ENCODE measurements at regions not wholly inside any gene's neighbourhood (a gene's known extent, or its start where the extent isn't known, plus 50 kb on each side); places are given as distances from the start of the nearest gene placed in this dataset.

- H3K4me3 ChIP-seq = no peak overlapping the region
- no peaks in the 10 kb centered on the region for H3K4me1 ChIP-seq
- 0% methylated on average over 1 of the region's 1 CpG for WGBS, 3 donors
- intact Hi-C loops (cut with DNase I) = no loop called here
- no peaks in the 10 kb centered on the region for H3K36me3 ChIP-seq (ENCODE audit: insufficient read depth in 1 of 2, low read depth in 1 of 2)
- ATAC-seq = no peak
- H3K9me3 ChIP-seq = no peaks in the 10 kb centered on the region
- H3K27me3 ChIP-seq (ENCODE audit: insufficient read depth in 3 of 3, low read length in 2 of 3) = peaks cover 0 to 1% (median 0%) of the 10 kb centered on the region in 3 donors
- DNase-seq = no peak
- no peak overlapping the region for H3K27ac ChIP-seq
- TF ChIP-seq CTCF (IDR thresholded peaks at IDR 0.05) = peak; percentile 26
Observed at GRCh38 chr14:49306152-49306751, 279.9 kb downstream of the RPS29 start.

GRCh38 chr14:49303946-49304516 lies 282.1 kb downstream of the RPS29 start:
- no peak for TF ChIP-seq CTCF (IDR thresholded peaks at IDR 0.05)
- H3K27me3 ChIP-seq (ENCODE audit: insufficient read depth in 3 of 3, low read length in 2 of 3) = no peaks in the 10 kb centered on the region
- ATAC-seq (no peak), DNase-seq (no peak)
- intact Hi-C loops (cut with DNase I) = no loop called here
- no peaks in the 10 kb centered on the region for H3K9me3 ChIP-seq
- H3K27ac ChIP-seq = no peak overlapping the region
- no peaks in the 10 kb centered on the region for H3K4me1 ChIP-seq
- H3K4me3 ChIP-seq = no peak overlapping the region
- H3K36me3 ChIP-seq (ENCODE audit: insufficient read depth in 1 of 2, low read depth in 1 of 2) = no peaks in the 10 kb centered on the region
- 11 to 19% (median 16%) methylated on average over 5 of the region's 5 CpGs for WGBS, 3 donors

DNA sequence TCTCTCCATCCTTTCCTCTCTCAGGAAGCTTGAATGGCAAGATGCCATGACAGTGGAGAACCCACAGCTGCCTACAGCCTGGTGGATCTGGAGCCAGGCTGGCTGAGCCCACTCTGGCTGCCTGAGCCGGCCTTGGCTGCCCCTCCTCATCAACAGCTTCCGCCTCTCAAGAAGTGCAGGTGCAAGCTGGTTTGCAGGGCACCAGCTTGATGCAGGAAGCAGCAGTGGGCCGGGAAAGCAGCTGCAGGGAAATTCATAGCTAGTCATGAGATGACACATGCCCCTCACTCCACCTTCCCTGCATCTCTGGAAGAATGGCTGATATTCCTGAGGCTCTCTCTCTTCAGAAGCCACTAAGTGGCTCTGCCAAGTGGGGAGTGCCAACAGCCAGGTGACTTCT lies 289.1 kb downstream of the RPS29 start:
- H3K9me3 ChIP-seq = no peaks in the 10 kb centered on the region
- intact Hi-C loops (cut with DNase I) = no loop called here
- no peak for DNase-seq
- H3K27ac ChIP-seq = no peak overlapping the region
- no peaks in the 10 kb centered on the region for H3K27me3 ChIP-seq (ENCODE audit: insufficient read depth in 3 of 3, low read length in 2 of 3)
- H3K4me3 ChIP-seq = no peak overlapping the region
- no peaks in the 10 kb centered on the region for H3K36me3 ChIP-seq (ENCODE audit: insufficient read depth in 1 of 2, low read depth in 1 of 2)
- 19 to 22% (median 21%) methylated on average over 3 of the region's 3 CpGs for WGBS, 3 donors
- no peak for ATAC-seq
- no peaks in the 10 kb centered on the region for H3K4me1 ChIP-seq
- TF ChIP-seq CTCF (IDR thresholded peaks at IDR 0.05) = no peak

DNA sequence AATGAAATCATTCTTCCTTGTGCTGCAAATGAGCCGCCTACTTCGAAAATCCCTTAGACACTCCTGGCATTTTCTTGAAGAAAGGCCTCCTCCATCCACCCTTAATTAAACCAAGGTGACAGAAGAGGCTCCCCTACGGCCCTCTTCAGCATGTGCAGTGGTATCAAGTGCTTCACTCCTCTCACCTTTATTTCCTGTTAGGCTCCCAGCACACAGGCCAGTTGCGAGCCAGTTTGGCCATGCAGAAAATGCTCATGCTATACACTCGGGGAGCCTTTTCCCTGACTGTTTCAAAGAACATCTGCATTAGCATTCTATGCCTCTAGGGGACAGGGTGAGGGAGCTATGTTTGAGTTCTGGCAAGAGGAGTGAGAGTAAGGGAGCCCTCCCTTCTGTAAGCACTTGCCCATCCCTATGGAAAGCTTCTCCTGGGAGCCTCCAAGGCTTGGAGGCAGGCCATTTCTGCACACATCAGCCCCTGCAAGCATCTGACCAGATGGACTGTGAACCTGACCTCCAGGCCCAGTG lies 291.5 kb downstream of the RPS29 start:
- intact Hi-C loops (cut with DNase I) = no loop called here
- no peak for TF ChIP-seq CTCF (IDR thresholded peaks at IDR 0.05)
- no peak overlapping the region for H3K27ac ChIP-seq
- H3K9me3 ChIP-seq = no peaks in the 10 kb centered on the region
- DNase-seq = no peak
- H3K27me3 ChIP-seq (ENCODE audit: insufficient read depth in 3 of 3, low read length in 2 of 3) = no peaks in the 10 kb centered on the region
- no peak overlapping the region for H3K4me3 ChIP-seq
- no peaks in the 10 kb centered on the region for H3K36me3 ChIP-seq (ENCODE audit: insufficient read depth in 1 of 2, low read depth in 1 of 2)
- H3K4me1 ChIP-seq = no peaks in the 10 kb centered on the region
- WGBS, 3 donors = 44 to 45% (median 45%) methylated on average over 5 of the region's 5 CpGs
- ATAC-seq = no peak

Measured in psoas muscle (tissue), 7 donors.